Mammary epithelial cell (primary cell): ENCODE measurements at regions not wholly inside any gene's neighbourhood (a gene's known extent, or its start where the extent isn't known, plus 50 kb on each side); places are given as distances from the start of the nearest gene placed in this dataset.

Source experiments
- CTCF ChIP-seq, 2 donors: IDR thresholded peaks in 1 of 2; conservative IDR thresholded peaks in 1 of 2; 2 replicates each; pipeline ENCODE4 v1.5.1; 2011 to 2012; ENCODE audit warnings: inconsistent platforms in 2 of 2, low read length in 2 of 2, mild to moderate bottlenecking in 2 of 2, control low read depth in 1 of 2, low read depth in 1 of 2; ENCODE audit not compliant: insufficient read depth in 1 of 2; ENCODE audit errors: extremely low read depth in 1 of 2
- EZH2 ChIP-seq: IDR thresholded peaks from 2 replicates; pipeline ENCODE4 v1.6.1; 2012; ENCODE audit warnings: low read length, inconsistent platforms, borderline replicate concordance

DNA sequence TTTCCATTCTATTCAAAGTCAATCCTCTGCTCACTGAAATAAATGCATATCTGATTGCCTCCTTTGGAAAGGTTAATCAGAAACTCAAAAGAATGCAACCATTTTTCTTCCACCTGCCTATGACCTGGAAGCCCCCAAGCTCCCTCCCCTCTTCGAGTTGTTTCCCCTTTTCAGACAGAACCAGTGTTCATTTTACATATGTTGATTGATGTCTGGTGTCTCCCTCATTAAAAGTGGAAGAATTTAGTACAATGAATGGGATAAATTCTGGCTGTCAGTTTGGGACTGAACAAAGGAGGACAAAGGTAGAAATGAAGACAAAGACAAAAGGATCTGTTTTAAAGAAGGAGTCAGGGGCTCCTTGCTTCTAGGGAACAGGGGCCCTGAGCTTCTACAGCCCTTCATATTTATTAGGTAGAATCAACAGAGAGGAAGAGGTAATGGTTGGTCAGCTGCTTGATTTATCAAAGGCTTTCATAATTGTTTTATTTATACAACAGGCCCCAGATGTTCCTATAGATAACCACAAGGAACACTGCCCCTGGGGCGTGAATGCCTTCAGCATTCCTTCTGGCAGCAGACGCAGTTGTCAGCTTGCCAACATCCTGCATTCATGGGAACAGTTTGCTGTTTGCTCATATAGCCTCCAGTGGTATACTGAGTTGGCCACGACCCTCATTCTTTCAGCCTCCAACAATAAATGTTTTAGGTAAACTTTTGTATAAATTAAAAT, 949.8 kb upstream of the LRATD1 start:
- no peak for TF ChIP-seq EZH2
- no peak for TF ChIP-seq CTCF (conservative IDR thresholded peaks at IDR 0.05 in 1 of 2, IDR thresholded peaks at IDR 0.05 in 1 of 2; ENCODE audit: extremely low read depth in 1 of 2, insufficient read depth in 1 of 2, low read depth in 1 of 2, low read length in 2 of 2)
